ENCODE measurements at regions not wholly inside any gene's neighbourhood (a gene's known extent, or its start where the extent isn't known, plus 50 kb on each side); places are given as distances from the start of the nearest gene placed in this dataset.
"Not testable (repeated sequence)": the region's sequence is repeated elsewhere in the genome, so short reads cannot be mapped to it uniquely, and the experiment has no call there.

DNA sequence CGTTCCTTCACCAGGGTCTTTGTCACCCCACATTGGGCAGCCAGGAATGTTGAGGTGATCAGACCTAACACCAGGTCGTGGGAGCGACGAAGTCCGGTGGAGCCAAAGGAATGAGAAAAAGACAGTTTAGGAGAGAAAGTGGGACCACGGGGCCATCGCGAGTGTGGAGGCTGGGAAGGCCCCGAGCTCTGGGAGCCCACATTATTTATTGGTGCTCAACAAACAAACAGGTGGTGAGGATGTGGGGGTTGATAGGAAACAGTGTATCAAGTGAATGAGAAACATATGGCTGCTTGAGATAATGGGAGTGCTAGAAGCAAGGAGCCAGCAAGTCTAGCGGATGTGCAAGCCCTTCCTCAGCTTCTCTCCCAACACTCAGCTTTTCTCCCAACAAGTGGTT lies 287.1 kb upstream of the SGK1 start:
- no peak for DNase-seq (ENCODE audit: low spot score)

DNA sequence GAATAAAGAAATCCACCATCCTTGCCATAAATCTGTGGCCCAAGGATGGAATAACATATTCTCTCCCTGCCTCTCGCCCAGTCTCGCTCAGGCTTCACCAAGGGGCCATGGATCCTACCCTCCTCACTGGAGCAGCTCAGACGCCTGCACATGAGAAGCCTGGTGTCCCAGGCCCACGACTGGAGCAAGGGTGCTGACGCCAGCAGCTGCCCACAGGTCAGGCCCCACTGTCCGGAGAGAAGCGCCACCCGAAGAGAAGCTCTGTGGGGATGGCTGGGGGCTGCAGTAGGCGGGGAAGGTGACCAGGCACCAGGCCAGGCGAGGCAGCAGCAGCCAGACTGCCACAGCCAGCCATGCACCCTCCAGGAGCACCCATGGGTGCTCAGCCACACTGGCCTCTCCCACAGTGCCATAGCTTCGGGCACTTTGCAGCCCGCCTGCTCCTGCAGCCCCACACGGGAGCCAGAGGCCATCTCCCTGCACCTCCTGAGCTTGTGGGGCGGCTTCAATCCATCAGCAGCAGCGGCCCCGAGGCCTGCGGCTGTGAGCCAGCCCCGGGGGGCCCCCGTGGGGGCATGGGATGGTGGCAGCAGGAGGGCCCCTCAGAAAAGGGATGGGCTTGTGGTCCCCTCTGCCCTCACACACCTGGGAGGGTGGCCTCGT lies 286.2 kb upstream of the SGK1 start:
- DNase-seq (ENCODE audit: low spot score) = no peak

GRCh38 chr6:134603561-134603960 lies 285.6 kb upstream of the SGK1 start:
- no peak for DNase-seq (ENCODE audit: low spot score)

GRCh38 chr6:134602123-134602522 lies 284.2 kb upstream of the SGK1 start:
- no peak for DNase-seq (ENCODE audit: low spot score)

- DNase-seq (ENCODE audit: low spot score) = no peak
These were observed 282.8 kb upstream of the SGK1 start for GRCh38 chr6:134600671-134601070.

GRCh38 chr6:134599079-134599478 lies 281.2 kb upstream of the SGK1 start:
- no peak for DNase-seq (ENCODE audit: low spot score)

- DNase-seq (ENCODE audit: low spot score) = no peak
These were observed 278.3 kb upstream of the SGK1 start for GRCh38 chr6:134596191-134596590.

DNA sequence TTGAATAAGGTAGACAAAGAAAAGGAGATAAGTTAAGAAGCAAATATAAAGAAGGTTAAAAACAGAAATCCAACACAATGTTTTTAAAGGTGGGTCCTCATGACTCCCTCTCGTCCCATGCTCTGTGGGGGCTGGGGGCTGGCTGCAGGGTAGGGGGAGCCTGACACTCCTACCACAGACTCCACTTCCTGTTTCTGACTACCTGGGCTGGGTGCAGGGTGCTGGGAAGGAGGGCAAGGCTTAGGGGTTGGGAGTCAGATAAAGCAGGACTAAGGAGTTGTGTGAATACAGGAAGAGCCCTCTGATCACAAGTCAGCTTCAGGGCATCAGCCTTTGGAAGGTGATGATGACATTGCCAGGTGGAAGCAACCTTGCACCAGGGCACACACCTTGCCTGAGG lies 277.0 kb upstream of the SGK1 start:
- DNase-seq (ENCODE audit: low spot score) = no peak

DNA sequence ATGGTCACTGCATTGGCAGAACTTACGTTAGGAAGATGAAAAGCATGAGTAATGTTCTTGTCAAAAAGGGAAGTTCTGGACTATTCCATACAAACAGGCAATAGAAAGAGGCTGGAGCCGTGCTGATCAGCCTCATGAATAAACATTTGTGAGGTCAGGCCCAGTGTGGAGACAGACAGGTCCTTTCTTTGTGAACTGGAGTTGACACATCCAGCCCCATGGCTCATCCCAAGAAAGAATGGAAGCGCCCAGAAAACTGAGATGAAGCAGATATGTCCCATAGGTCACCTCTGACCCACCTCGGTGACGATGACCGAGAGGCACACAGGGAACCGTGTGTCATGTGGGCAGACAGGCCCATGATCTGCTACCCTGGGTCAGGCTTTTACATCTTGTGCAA lies 276.0 kb upstream of the SGK1 start:
- DNase-seq (ENCODE audit: low spot score) = no peak

DNA sequence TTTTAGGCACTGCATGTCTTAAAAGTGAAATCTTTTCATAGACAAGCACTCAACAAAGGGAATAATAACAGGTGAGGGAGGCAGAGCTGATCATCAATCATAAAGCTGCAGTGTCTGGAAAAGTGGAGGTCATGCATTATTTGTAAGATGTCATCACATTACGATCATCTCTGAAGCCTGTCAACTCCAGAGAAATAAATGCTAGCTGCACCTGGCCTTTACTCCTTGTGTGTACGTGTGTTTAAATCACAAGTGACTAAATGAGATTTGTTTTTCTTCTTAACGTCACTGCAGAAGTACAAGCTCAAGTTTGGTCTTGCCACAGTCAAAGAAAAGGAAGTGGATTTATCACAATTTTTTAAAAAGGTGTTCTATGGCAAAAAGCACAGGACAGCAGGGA lies 275.5 kb upstream of the SGK1 start:
- DNase-seq (ENCODE audit: low spot score) = no peak

DNA sequence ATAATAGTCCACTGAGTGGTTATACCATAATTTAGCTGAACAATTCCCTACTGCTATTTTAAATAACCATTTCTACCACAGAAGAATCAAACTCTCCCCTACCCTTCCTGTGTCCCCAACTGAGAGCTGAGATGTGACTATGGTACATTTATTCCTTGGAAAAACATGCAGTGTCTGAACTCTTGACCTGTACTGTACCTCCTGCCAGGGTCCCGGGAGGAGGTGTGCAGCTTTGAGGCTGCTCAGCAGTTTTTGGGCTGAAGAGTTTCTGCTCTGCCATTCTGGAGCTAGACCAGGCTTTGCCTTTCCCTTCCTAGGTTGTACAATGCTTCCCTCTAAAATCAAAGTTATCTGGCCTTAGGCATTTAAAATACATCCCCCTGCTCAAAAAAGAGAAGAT lies 275.1 kb upstream of the SGK1 start:
- DNase-seq (ENCODE audit: low spot score) = no peak

DNA sequence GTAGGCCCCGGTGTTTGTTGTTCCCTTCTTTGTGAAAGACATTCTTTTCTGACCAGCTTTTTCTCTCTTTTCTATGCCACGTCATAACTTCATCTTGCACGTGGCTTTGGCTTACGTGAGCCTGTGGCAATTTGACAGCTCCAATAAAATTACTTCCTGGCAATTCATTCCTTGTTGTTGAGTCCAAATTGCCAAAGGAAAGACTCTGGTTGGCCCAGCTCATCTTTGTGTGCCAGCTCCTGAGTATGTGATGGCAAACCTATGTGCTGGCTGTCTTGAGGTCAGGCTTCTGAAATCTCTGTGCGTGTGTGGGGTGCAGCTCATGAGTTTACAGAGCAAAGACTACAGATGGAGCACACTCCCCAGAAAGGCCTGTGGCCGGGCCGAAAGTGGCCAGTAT lies 272.5 kb upstream of the SGK1 start:
- DNase-seq (ENCODE audit: low spot score) = no peak

- no peak for DNase-seq (ENCODE audit: low spot score)
These were observed 272.1 kb upstream of the SGK1 start for GRCh38 chr6:134590004-134590403.

DNA sequence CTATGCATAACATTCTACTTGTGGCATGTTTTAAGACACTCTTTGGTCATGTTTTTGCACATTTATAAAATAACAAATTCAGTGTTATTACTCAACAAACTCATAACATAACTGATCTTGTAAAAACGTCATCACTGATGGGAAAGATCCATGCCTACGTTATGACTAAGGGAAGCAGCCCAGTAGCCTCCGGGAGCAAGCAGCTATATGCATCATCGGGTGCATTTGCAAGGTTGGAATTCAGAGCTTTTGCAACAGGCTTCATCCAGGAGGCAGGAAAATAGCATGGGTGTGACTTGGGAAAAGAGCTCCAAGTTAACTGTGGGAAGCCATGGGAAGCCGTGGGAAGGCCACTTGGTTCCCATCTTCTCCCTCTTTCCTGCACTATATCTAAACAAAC lies 271.6 kb upstream of the SGK1 start:
- no peak for DNase-seq (ENCODE audit: low spot score)

DNA sequence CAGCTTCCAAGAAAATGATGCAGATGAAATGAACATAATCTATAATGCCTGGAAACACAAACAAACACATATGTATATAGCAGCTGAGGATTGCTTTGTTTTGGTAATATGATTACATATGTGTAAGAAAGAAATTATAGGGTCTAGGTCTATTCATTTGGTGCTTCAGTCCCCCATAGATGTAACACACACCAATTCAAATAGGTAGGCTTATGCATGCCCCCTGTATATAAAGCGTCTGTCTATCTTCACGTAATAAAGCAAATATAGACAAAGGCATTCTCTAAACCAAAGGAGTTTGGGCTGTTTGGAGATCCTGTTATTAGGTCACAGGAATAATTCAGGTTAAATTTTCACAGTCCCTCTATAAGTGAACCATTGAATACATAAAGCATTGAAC lies 270.4 kb upstream of the SGK1 start:
- DNase-seq (ENCODE audit: low spot score) = no peak

- DNase-seq (ENCODE audit: low spot score) = no peak
These were observed 267.6 kb upstream of the SGK1 start for GRCh38 chr6:134585517-134585873.

DNA sequence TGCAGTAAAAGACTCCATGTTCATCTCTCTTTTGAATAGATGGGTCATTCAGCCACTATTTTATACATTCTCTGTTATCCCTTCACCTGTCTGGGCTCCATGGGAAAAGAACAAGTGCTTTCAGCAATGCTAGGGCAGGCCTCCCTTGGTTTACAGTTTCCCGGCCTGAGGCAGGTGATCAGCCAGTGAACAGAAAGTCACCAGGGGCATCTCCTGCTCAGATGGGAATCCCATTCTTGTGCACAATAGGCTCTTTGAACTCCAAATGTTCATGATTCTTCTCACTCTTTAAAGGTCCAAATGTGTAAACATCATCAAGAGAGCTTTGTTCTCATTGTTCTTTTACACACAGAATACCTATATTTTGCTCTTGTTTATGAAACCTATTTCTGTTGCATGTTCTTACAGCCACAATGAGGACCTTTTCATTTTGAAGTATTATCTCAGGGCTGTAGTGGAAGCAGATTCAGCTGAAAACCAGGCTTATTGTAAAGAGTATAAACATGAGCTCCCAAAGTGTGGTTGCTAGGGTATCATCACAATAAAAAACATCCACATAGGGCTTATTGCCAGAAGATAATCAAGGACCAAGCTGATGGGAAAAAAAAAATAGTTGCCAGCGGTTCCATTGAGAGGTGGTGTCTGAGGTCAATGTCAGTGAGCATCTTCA lies 267.1 kb upstream of the SGK1 start:
- DNase-seq (ENCODE audit: low spot score) = no peak

GRCh38 chr6:134577998-134578397 lies 260.1 kb upstream of the SGK1 start:
- no peak for DNase-seq (ENCODE audit: low spot score)

GRCh38 chr6:134575221-134575620 lies 257.3 kb upstream of the SGK1 start:
- DNase-seq (ENCODE audit: low spot score) = no peak

DNA sequence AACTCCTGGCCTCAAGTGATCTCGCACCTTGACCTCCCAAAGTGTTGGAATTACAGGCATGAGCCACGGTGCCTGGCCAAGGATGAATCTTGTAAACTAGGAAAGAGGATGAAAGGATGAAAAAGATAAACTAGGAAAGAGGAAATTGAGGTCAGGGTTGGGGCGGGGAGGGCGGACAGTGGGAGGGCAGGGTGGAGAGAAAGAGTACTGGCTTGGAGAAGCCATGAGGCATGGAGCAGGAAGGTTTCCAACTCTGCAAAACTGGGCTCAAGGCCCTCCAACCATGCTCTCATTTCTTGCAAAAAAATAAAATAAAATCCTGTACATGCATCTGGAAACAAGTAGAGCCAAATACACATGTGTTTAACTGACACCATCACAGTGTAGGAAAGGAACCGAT lies 256.6 kb upstream of the SGK1 start:
- DNase-seq (ENCODE audit: low spot score) = no peak

DNA sequence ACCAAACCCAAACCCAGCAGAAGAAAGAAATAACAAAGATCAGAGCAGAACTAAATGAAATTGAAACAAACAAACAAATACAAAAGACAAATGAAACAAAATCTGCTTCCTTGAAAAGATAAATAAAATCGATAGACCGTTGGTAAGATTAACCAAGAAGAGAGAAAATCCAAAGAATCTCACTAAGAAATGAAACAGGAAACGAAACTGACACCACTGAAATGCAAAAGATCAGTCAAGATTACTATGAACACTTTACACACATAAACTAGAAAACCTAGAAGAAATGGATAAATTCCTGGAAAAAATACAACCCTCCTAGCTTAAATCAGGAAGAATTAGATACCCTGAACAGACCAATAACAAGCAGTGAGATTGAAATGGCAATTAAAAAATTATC lies 252.1 kb upstream of the SGK1 start:
- not testable (repeated sequence) for DNase-seq (ENCODE audit: low spot score)

DNA sequence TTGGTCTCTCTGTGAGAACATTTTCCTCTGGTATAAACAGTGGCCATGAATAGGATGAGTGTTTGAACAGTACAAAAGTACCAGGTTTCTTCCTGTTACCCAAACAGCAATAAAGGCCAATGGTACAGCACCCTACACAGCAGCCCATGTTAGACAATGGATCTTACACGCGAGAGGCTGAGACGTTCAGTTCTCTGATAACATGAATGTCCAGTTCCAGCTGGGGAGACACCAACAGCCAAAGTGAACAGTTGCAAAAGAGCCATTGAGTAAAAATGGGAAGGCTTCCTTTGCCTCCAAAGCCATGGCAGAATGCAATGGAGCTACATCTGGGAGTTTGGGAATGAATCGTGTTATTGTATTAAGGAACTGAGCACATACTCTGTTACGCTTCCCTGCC lies 246.8 kb upstream of the SGK1 start:
- no peak for DNase-seq (ENCODE audit: low spot score)

GRCh38 chr6:134560019-134560418 lies 242.1 kb upstream of the SGK1 start:
- DNase-seq (ENCODE audit: low spot score) = no peak

GRCh38 chr6:134557509-134557908 lies 239.6 kb upstream of the SGK1 start:
- DNase-seq (ENCODE audit: low spot score) = no peak
